ENCODE measurements at regions not wholly inside any gene's neighbourhood (a gene's known extent, or its start where the extent isn't known, plus 50 kb on each side); places are given as distances from the start of the nearest gene placed in this dataset.

DNA sequence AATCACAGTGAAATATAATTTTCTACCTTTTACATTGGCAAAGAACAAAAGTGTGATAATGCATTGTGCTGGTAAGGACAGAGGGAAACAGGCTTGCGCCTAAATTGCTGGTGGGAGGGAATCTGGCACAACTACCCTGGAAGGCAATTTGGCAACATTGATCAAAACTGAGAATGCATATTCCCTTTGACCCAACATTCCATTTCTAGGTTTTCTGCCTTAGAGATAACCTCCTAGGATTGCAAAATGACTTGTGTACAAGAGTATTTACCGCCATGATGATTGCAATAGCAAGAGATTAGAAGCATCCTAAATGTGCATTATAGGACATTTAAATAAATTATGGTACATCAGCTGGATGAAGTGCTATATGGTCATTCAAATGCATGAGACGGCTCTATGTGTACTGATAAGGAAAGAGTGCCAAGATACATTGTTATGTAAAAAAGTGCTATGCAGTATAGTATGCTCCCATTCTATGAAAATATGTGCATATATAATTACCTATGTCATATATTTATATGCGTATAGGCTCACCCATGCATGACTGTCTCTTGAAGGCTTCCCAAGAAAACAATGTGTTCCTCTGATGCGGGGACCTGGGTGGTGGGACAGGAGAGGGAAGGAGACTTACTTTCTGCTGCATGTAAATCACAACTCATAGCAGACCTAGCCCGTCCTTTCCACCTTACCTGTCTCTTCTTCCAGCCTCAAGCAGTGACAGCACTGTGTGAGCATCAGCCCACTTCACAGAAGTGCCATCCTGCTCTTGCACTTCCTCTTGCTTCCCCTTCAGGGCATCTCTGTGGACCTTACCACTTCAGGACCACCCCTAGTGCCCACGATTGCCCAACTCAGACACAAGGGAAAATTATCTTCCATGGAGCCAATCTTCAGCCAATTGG lies 249.9 kb upstream of the TLE3 start:
- DNase-seq (ENCODE audit: low read depth): no peak

DNA sequence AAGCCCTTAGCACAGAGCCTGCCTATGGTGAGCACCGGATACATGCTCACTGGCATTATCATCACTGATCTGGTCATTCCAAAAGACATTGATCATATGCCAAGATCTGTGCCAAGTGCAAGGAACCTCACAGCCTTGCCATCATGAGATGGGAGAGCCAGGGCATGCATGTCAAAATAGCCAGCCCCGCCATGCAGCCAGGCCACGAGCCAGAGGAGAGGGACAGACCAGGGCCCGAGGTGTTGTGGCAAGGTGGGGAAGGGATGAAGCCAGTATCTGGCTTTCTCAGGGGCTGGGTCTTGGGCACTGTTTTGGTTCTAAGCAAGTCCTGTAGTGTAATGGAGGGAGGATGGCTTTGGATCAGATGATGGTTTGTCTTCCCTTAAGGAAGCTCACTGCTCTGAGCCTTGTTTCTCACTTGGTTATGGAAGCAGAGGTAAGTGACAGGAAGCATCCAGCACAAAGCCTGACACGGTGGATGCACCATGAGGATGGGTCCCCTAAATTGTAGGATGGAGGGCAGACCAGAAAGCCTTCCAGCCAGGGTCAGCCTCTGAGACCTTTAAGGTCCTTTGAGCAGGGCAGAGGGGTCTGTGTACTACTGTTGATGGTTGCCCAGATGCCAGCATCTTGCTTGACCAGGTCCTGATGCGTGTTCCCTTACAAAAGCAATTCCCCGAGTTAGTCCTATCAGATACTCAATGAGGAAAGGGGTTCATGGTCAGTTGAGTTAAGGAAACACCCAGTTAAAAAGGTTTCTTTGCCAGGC lies 247.7 kb upstream of the TLE3 start:
- DNase-seq (ENCODE audit: low read depth): no peak

DNA sequence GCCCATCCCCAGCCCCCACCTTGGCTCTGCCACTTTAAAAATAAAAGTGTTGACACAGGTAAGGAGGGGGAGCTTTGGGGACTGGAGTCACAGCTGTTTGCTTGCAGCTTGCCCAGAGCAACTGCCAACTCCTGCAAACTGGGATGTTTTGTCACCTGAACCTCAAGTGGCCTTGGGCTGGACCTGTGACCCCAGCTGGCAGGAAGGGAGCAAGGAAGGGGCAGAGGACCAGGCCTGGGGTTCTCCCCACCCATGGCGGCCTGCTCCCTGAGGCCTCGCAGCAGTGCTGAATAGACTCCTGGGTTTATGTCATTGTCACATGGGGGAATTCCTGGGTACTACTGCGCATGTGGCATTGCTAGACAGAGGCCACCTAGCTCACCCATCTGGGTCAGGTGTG lies 246.9 kb upstream of the TLE3 start:
- DNase-seq (ENCODE audit: low read depth): no peak

DNA sequence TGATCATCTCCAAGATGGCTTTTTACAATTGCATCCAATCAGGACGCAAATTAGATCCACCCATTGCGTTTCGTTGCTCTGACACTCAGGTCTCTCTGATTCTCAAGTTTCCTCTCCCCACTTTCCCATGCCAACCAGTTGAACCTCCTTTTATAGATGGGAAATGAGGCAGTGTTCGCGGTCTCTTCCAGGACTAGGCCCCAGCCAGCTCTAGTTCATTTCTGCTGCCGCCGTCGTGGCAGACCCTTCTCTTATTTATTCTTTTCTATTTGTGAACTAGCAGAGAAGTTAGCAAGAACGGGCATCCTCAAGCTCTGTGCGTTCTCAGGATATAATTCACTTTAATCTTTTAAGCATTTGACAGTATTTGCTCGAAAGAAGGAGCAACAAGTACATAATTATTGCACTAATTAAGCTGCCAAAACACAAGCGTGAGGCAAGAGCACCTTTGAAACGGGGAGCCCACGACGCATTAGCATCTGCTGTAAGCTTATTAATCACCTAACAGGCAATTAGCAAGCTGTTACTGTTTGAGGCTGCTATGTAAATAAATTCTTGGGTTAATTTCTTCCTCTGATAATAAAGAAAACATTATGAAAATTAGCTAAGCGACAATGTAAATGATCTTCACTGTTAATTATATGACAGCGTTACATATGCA lies 246.4 kb upstream of the TLE3 start:
- no peak for DNase-seq (ENCODE audit: low read depth)

DNA sequence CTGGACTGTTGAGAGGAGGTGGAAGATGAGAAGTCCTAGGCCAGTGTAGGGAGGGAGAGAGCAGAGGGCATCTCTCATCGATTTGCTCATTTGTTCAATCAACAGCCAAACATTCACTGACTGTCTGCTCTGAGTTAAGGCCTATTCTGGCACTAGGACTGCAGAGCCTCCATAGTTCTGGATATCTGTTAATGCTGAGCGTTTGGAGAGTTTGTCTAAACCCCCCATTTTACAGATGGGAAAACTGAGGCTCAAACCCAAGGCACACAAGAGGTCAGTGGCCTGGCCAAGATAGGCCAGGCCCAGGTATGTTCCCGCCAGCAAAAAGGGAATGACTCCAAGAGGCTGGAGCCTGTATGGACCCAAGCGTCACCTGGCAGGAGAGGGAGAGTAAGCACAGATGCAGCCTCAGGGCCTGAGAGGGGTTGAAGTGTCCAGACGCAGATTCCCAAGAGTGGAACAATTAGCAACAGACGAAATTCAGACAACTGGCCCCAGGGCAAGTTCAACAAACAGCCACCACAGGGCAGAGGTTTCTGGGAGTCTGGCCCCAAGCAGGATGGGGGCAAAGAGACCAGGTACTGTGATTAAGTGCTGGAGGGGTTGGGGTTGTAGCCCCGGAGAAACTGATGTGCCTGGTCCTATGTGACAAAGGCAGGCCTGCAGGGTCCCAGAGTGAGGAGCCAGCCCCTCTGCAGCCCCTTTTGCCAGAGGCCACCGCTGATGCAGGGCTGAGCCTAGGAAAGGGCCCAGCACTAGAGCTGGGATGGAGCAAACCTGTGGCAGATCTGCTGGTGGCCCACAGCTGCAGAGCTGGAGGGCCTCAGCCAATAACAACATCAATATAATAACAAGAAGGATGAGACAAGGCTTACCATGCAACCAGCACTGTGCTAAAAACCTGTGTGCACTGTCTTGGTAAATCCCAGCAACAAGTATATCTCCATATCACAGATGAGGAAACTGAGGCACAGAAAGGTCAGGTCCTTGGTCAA lies 245.1 kb upstream of the TLE3 start:
- no peak for DNase-seq (ENCODE audit: low read depth)

DNA sequence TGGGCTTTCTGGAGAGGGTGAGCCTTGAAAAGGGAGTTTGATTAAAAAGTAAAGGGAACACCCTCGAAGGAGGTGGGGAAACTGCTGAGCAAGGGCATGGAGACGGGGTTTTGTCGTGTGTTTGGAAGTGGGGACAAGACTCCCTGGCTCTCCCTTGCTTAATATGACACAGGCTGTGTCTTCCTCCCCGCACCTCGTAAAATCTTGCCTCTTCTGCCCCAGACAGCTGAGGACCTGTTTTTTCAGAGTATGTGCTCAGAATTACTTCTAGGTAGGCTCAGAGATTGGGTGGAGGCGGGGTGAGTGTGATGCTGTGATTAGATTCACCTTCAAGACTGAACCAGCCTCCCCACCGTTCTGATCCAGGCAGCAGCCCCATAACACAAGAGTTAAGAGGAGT lies 244.4 kb upstream of the TLE3 start:
- no peak for DNase-seq (ENCODE audit: low read depth)

DNA sequence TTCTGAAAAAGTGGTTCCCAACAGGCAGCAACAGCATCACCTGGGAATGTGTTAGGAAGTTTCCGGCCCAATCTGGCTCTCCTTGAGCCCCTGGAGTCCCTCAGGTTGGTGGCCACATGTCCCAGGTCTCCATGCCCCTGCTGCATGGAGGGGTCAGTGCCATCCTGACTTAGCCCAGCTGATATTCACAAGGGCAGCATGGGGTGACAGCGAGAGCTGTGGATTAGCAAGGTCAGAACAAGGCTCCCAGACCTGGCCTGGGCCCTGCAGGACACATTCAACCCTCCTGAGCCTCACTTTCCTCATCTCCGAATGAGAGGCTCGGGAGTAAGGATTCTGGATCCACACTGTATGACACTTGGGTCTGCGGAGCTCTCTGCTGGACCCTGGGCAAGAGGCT lies 243.8 kb upstream of the TLE3 start:
- no peak for DNase-seq (ENCODE audit: low read depth)

DNA sequence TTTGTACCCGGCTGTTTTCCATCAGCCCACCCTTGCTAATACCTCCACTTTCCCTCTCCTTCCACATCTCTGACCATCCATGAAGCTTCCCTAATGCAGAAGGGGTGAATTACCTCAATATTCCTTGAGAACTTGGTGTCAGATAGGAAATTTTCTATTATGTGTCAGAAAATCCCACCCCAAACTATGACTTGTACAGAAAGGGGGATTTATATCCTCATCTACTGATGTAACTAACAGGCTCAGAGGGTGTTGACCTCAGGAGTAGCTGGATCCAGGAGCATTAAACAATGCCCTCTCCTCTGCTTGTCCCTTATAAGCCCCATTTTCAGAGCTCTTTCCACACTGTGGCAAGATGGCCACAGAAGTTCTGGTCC lies 242.8 kb upstream of the TLE3 start:
- DNase-seq (ENCODE audit: low read depth): no peak

DNA sequence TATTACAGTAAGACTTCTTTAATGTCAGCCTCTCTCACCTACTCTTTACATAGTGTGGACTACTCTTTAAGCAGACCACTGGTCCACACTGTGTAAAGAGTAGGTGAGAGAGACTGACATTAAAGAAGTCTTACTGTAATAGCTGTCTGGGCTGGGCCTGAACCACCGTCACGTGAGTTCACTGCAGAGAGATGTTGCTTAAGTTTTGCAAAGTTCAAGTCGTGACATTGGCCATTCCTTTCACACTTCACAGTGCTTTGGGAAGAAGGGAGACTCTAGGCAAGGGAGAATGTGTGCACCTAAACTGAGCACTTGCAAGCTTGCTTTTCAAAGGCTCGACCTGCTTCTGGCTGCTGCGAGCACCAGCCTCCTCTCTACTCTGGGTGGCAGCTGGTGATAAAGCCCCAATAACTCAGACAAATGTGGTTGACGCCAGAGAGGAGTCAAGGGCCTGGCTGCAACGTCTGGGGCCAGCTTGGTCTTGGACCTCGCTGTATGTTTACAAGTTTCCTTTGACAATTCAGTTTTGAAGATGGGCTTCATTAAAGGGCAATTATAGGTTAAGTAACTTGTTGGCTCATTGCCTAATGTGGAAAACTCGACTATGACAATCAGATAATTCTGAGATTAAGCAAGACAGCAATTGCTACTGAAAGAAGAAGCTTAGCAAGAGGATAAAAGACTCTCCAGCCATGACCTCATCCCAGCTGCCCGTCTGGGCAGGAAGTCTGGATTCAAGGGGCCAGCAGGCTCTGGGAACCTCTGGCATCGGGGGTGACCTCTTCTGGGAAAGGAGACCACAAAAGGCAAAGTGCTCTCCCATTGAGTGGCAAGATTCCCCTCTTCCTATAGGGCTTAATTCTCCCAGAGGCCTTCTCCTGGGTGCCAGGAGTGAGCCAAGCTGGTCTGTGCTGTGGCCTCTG lies 242.1 kb upstream of the TLE3 start:
- DNase-seq (ENCODE audit: low read depth): no peak

DNA sequence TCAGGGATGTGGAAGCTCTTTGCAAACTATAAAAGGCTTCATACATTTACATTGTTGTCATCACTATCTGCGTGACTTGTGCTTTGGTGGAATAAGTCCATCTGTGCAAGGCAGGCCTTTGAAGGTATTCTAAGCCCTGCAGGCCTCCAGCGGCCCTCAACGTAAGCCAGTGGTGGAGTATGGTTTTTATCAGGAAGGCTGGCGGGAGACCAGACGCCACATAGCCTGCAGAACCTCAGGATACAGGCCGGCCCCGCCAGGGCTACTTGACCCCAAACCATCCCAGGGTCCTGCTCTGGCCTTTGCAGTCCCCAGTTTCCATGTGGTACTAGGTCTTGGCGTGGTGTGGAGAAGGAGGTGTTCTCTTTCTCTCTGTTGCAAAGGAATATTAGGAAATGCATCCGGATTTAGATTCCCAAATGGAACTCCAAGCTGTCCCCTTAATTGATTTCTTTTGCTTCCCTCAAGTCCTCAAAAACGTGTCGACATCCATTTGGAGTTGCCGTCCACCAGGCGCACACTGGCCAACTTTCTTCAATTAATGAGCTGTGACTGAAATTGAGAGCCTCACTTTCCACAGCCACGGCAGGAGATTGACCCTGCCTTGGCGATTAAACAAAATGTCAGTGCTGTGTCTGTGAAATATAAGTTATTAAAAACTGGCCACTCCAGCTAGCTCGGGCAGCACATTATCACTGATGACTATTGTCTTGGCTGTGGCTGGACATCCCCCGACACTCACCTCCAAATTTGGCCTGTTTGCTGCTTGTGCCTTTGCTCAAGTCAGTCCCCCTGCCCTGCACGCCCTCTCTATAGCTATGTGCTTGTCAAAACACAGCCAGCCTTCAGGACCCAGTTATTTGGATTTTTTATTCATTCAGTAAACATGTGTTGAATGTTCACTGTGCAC lies 239.8 kb upstream of the TLE3 start:
- no peak for DNase-seq (ENCODE audit: low read depth)

DNA sequence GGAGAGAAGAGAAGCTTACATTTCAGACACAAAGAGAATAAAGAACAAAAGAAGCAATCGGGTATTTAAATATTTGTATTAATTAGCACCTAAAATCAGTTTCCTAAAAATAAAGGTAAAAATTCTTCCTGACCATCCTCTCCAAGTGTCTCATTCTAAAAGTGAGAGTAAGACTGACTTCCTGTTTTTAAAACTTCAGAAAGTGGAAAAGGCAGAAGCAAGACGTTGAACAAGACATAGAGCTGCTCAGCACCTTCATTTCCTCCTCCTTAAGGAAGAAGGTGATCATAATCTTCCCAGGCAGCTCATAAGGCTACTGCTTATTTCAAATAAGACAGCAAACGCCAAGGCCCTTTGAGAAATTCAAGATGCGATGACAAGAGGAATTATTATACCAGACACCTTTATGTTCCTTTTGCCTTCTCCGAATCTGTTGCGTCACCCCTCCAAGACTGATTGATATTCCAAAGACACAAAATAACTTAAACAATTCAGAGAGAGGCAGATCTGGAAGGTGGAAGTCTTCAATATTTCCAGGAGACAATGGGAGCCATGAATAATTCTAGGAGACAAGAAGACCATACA lies 238.8 kb upstream of the TLE3 start:
- no peak for DNase-seq (ENCODE audit: low read depth)

DNA sequence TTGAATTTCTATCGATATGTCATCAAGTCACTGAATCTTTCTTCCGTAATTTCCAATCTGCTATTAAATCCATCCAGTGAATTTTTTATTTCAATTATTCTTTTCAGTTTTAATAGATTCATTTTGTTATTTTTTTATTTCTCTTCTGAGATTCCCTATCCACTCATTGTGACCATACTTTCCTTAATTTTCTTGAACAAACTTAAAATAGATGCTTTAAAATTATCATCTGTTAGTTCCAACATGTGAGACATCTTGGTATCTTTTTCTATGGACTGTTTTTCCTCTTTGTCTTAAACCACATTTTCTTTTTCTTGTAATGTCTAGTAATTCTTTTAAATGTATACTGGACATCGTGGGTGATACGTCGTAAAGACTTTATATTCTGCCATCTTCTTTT lies 236.6 kb upstream of the TLE3 start:
- no peak for DNase-seq (ENCODE audit: low read depth)

DNA sequence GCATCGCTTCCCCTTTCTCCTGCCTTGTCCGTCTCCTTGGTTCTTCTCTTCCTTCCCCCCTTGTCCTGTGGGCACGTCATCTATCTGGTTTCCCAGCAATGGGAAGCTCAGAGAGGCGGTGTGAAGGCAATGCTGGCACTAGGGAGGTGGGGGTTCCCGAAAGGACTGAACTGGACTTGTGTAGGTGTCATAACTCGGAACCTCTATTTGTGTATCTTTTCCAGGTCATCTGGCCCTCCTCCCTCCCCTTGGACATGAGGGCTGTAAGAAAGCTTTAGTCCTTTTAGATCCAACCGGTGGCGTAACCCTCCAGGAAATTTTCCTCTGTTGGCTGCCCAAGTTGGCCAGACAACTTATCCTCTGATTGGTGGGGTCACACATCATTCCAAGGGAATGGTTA lies 231.5 kb upstream of the TLE3 start:
- no peak for DNase-seq (ENCODE audit: low read depth)

DNA sequence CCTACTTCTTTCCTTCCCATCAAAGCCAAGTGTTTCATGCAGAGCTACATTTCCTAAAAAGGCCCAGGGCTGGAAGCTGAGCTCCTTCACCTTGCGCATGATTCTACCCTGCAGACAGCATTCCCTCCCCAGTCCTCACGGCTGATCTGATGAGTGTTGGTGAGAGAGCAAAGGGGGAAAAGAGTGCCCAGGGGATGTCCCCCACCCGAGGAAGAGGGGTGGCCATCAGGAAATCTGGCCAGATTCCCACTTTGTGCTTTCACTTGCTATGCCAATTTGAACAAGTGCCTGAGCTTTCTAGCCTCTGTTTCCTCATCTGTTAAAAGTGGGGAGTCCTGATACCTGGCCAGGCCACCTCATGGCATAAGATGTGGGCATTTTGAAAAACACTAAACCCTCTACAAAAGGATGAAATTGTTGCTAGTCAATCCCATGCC lies 231.0 kb upstream of the TLE3 start:
- no peak for DNase-seq (ENCODE audit: low read depth)

DNA sequence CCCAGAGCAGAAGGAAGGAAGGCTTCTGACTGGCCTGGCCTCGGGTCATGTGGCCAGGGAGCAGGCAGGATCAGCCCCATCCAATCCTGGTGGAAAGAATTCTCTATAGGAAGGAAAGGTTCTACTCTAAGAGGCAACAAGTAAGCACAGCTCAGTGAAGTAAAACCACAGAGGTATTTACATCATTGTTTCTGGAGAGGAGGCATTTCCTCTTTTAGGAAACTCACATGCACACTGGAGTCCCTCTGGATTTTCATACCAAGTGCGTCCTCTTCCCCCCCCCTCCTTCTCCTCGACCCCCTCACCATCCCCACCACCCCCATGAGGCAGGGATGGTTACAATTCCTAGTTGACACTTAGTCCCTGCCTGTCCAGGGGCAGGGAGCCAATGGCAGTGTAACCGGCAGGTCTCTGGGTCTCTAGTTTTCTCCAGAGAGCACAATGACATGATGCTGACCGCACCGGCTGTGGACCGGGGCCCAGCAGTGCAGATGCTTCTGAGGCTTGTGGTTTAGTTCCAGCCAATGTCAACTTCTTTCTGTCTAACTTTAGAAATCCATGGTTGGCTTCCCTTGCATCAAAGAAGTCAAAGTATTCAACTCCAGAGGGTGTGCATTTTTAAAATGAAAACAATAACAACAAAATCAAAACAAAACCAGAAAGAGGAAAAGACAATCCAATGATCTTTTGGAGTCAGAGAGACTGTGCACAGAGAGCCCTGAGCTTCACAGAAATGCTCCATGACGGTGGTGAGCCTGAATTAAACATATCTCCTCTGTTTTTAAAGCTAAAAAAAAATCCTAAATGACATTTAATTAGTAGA lies 230.3 kb upstream of the TLE3 start:
- no peak for DNase-seq (ENCODE audit: low read depth)

DNA sequence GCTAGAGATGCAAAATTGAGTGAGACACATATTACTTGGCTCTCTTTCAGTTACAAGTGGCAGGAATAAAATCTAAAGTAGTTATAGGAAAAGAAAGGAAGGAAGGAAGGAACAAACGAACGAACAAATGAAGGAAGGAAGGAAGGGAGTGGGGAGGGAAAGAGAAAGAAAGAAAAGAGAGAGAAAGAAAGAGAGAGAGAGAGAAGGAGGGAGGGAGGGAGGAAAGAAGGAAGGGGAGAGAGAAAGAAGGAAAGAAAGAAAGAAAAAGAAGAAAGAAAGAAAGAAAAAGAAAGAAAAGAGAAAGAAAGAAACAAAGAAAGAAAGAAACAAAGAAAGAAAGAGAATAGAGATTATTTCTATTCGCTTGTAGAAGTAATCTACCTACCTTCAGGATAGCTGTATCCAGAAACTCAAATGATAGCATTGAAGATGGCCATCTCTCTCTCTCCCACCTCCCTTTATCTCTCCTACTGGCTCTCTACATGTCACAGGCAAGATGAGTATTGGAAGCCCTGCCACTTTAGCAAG lies 229.7 kb upstream of the TLE3 start:
- DNase-seq (ENCODE audit: low read depth): no peak

DNA sequence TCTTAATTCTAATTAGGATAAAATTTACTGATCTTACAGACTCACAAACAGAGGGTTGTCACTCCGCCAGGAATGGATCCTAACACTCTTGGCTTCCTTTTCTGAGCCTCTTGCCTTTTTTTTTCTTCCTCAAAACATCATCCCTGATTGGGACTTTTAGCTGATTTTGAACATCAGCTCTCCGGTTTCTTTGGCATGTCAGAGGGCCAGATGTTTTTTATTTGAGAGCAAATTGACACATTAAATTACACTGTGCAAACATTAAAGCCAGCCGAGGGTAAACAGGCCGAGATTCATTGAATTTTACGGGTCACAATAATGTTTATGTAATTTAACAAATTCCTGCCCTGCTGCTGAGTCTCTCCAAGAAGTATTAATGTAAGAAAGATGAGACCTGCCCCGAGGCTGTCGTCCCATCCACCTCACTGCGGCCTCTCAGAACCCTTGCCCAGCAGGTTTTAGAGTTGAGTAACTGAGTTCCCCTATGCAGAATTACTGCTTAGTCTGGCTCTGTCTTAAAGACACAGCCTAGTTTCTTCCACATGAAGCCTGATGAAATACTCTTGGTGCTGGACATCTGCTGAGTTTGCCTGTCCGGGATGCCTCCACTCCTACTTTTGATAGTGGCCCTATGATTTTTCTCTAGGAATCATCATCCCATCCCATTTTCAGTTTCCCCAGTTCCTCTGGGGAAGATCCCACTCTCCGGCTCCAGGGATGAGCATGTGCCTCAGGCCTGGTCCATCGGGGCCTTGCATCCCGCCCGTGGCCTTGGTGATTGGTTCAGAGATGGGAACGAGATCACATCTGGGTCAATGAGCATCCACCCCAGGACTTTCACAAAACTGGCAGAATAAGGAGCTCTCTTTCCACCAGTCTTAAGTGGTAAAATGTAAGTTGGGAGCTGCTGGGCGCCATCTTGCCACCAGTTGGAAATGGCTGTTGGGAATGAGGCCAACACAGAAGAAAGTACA lies 226.6 kb upstream of the TLE3 start:
- DNase-seq (ENCODE audit: low read depth): no peak

Data from stimulated activated CD8-positive, alpha-beta memory T cell treated with anti-CD3 and anti-CD28 coated beads, Interleukin-4, amount 100 ng/mL, for 24 hours (primary cell).